ENCODE measurements at regions not wholly inside any gene's neighbourhood (a gene's known extent, or its start where the extent isn't known, plus 50 kb on each side); places are given as distances from the start of the nearest gene placed in this dataset.

DNA sequence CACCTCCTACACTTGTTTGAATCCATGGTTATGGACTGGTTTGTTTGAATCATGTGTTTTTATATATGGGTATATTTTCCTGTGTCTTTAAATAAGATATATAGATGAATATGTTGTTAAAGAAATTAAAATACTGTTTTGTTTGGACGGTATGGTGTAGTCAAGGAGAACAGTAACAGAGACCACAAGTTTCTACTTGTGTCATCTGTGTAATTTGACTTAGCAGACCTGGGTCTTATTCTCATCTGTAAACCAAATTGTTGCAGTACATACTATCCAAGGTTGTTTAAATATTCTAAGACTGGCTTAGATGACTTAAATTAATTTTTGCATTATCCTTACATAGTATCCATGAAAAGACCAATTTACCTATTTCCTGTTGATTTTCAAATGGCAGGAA, 361.1 kb upstream of the SLITRK1 start:
- ChIA-PET CTCF (no interaction called here), RAD21 (ENCODE audit: low non-redundant PET in 1 of 2, low total read pairs in 2 of 2, uncharacterized antibody in 2 of 2, unreplicated experiment in 2 of 2) (no interaction called here), POLR2A (no interaction called here)
- Histone ChIP-seq H3K9ac (ENCODE audit: low read length) (no peak overlapping the region), H3K27me3 (ENCODE audit: insufficient read depth, low read length) (no peaks in the 10 kb centered on the region), H3K9me3 (ENCODE audit: control insufficient read depth in 1 of 2, insufficient read depth in 1 of 2, low read depth in 1 of 2, low read length in 2 of 2) (no peaks in the 10 kb centered on the region; a peak in 1 of 4 replicates), H3K9me2 (ENCODE audit: insufficient read depth) (no peaks in the 10 kb centered on the region), H3K4me3 (replicated peaks in 1 of 2; ENCODE audit: low read depth in 1 of 2, low read length in 2 of 2) (no peak overlapping the region), H3K4me2 (ENCODE audit: low read length) (no peak overlapping the region), H3K4me1 (ENCODE audit: control insufficient read depth in 1 of 2, insufficient read depth in 2 of 2, low read length in 2 of 2) (no peaks in the 10 kb centered on the region), H2AFZ (ENCODE audit: low read depth, low read length, poor library complexity, severe bottlenecking) (no peak overlapping the region), H3K79me2 (ENCODE audit: insufficient read depth, low read length) (no peaks in the 10 kb centered on the region), H3K27ac (ENCODE audit: low read depth, low read length) (no peak overlapping the region), H4K20me1 (ENCODE audit: insufficient read depth) (no peaks in the 10 kb centered on the region), H3K36me3 (ENCODE audit: control insufficient read depth in 1 of 2, insufficient read depth in 2 of 2, low read length in 2 of 2) (no peaks in the 10 kb centered on the region)
- intact Hi-C loops (cut with micrococcal nuclease): no loop called here
- no peak for DNase-seq (ENCODE audit: low read depth, low spot score)
- TF ChIP-seq, protein P1, sequence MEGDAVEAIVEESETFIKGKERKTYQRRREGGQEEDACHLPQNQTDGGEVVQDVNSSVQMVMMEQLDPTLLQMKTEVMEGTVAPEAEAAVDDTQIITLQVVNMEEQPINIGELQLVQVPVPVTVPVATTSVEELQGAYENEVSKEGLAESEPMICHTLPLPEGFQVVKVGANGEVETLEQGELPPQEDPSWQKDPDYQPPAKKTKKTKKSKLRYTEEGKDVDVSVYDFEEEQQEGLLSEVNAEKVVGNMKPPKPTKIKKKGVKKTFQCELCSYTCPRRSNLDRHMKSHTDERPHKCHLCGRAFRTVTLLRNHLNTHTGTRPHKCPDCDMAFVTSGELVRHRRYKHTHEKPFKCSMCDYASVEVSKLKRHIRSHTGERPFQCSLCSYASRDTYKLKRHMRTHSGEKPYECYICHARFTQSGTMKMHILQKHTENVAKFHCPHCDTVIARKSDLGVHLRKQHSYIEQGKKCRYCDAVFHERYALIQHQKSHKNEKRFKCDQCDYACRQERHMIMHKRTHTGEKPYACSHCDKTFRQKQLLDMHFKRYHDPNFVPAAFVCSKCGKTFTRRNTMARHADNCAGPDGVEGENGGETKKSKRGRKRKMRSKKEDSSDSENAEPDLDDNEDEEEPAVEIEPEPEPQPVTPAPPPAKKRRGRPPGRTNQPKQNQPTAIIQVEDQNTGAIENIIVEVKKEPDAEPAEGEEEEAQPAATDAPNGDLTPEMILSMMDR (IDR thresholded peaks at IDR 0.05 in 2 of 3, conservative IDR thresholded peaks at IDR 0.05 in 1 of 3; ENCODE audit: borderline replicate concordance in 1 of 3, insufficient read depth in 1 of 3, low read depth in 2 of 3, low read length in 2 of 3): no peak
- TF ChIP-seq SIN3A (IDR thresholded peaks at IDR 0.05; ENCODE audit: low read depth): no peak
- TF ChIP-seq ZNF274 (IDR thresholded peaks at IDR 0.05; ENCODE audit: low read depth, low read length): no peak
- TF ChIP-seq SP1 (IDR thresholded peaks at IDR 0.05; ENCODE audit: low read depth): no peak
- TF ChIP-seq SRF (IDR thresholded peaks at IDR 0.05; ENCODE audit: low read depth): no peak
- TF ChIP-seq, protein P2, sequence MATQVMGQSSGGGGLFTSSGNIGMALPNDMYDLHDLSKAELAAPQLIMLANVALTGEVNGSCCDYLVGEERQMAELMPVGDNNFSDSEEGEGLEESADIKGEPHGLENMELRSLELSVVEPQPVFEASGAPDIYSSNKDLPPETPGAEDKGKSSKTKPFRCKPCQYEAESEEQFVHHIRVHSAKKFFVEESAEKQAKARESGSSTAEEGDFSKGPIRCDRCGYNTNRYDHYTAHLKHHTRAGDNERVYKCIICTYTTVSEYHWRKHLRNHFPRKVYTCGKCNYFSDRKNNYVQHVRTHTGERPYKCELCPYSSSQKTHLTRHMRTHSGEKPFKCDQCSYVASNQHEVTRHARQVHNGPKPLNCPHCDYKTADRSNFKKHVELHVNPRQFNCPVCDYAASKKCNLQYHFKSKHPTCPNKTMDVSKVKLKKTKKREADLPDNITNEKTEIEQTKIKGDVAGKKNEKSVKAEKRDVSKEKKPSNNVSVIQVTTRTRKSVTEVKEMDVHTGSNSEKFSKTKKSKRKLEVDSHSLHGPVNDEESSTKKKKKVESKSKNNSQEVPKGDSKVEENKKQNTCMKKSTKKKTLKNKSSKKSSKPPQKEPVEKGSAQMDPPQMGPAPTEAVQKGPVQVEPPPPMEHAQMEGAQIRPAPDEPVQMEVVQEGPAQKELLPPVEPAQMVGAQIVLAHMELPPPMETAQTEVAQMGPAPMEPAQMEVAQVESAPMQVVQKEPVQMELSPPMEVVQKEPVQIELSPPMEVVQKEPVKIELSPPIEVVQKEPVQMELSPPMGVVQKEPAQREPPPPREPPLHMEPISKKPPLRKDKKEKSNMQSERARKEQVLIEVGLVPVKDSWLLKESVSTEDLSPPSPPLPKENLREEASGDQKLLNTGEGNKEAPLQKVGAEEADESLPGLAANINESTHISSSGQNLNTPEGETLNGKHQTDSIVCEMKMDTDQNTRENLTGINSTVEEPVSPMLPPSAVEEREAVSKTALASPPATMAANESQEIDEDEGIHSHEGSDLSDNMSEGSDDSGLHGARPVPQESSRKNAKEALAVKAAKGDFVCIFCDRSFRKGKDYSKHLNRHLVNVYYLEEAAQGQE (IDR thresholded peaks at IDR 0.05; ENCODE audit: low read depth): no peak
- no peak for TF ChIP-seq POLR2AphosphoS5 (IDR thresholded peaks at IDR 0.05; ENCODE audit: low read depth, low read length)
- TF ChIP-seq, protein P3, sequence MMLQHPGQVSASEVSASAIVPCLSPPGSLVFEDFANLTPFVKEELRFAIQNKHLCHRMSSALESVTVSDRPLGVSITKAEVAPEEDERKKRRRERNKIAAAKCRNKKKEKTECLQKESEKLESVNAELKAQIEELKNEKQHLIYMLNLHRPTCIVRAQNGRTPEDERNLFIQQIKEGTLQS (IDR thresholded peaks at IDR 0.05): no peak
- TF ChIP-seq POLR2A (IDR thresholded peaks at IDR 0.05; ENCODE audit: borderline replicate concordance, extremely low read depth, insufficient read depth, insufficient read length): no peak
- TF ChIP-seq RAD21 (IDR thresholded peaks at IDR 0.05; ENCODE audit: low read depth): no peak
- TF ChIP-seq ELF1 (IDR thresholded peaks at IDR 0.05; ENCODE audit: borderline replicate concordance, low read depth): no peak
- no peak for TF ChIP-seq ZFX (IDR thresholded peaks at IDR 0.05)
- TF ChIP-seq, protein P4, sequence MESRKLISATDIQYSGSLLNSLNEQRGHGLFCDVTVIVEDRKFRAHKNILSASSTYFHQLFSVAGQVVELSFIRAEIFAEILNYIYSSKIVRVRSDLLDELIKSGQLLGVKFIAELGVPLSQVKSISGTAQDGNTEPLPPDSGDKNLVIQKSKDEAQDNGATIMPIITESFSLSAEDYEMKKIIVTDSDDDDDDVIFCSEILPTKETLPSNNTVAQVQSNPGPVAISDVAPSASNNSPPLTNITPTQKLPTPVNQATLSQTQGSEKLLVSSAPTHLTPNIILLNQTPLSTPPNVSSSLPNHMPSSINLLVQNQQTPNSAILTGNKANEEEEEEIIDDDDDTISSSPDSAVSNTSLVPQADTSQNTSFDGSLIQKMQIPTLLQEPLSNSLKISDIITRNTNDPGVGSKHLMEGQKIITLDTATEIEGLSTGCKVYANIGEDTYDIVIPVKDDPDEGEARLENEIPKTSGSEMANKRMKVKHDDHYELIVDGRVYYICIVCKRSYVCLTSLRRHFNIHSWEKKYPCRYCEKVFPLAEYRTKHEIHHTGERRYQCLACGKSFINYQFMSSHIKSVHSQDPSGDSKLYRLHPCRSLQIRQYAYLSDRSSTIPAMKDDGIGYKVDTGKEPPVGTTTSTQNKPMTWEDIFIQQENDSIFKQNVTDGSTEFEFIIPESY (IDR thresholded peaks at IDR 0.05; ENCODE audit: extremely low read depth, insufficient replicate concordance, low read length): no peak
- TF ChIP-seq CBX3 (IDR thresholded peaks at IDR 0.05; ENCODE audit: low read depth): no peak
- no peak for ATAC-seq
- no TSS peak for BruUV-seq (replicated peaks)

All from HCT116 (cell line).